ENCODE measurements at regions not wholly inside any gene's neighbourhood (a gene's known extent, or its start where the extent isn't known, plus 50 kb on each side); places are given as distances from the start of the nearest gene placed in this dataset.

DNA sequence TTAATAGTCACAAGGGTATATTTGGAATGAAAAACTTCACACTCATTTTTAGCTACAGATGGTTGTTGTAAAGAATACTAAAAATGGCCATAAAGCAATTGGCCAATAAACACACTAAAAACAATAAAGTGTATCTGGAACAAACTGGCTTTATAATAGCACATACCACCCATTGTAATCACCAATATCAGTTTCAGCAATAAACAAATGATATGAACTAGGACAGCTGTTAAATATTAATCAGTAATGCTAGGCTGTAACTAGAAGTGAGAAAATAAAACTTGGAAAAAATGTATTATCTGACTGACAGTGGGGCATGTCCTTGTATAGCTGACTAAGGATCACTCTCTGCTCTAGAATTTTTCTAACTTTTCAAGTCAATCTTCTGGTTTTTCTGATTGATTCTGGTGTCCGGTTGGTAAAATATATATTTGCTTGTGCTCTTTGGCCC is 312.5 kb downstream of the RND3 start:
- H3K36me3 ChIP-seq (ENCODE audit: control insufficient read depth, insufficient read depth, low read length), result no peaks in the 10 kb centered on the region
- no peak for DNase-seq (ENCODE audit: low read depth, low spot score)
- no peaks in the 10 kb centered on the region for H3K27me3 ChIP-seq (ENCODE audit: control insufficient read depth, insufficient read depth, low read length)
- peak overlapping the region; percentile 64; the same call in 1 of the 2 replicates for H3K27ac ChIP-seq (ENCODE audit: low read length)
- no TSS peak for BruUV-seq (replicated peaks)
- H3K4me1 ChIP-seq (ENCODE audit: control insufficient read depth, insufficient read depth, low read length), result no peaks in the 10 kb centered on the region
- CTCF ChIA-PET, result no interaction called here
- ATAC-seq, result no peak
- intact Hi-C loops (cut with micrococcal nuclease; ENCODE audit: unreplicated experiment) (no loop called here), in situ Hi-C loops (cut with HindIII; ENCODE audit: low pct_unique_long_range_greater_than_20kb, low sequenced_read_pairs) (no loop called here)
- no peaks in the 10 kb centered on the region for H3K9me3 ChIP-seq (ENCODE audit: control insufficient read depth, insufficient read depth, low read depth, low read length)
- H3K4me3 ChIP-seq (ENCODE audit: low read depth in 2 of 2, low read length in 2 of 2), result no peak overlapping the region
- POLR2A ChIA-PET, result no interaction called here
- no peak; the same call in 1 of the 2 replicates for TF ChIP-seq TCF7L2 (IDR thresholded peaks at IDR 0.05; ENCODE audit: low read depth, low read length)
- no peak for TF ChIP-seq CTCF (IDR thresholded peaks at IDR 0.05)
- TF ChIP-seq, protein P1, sequence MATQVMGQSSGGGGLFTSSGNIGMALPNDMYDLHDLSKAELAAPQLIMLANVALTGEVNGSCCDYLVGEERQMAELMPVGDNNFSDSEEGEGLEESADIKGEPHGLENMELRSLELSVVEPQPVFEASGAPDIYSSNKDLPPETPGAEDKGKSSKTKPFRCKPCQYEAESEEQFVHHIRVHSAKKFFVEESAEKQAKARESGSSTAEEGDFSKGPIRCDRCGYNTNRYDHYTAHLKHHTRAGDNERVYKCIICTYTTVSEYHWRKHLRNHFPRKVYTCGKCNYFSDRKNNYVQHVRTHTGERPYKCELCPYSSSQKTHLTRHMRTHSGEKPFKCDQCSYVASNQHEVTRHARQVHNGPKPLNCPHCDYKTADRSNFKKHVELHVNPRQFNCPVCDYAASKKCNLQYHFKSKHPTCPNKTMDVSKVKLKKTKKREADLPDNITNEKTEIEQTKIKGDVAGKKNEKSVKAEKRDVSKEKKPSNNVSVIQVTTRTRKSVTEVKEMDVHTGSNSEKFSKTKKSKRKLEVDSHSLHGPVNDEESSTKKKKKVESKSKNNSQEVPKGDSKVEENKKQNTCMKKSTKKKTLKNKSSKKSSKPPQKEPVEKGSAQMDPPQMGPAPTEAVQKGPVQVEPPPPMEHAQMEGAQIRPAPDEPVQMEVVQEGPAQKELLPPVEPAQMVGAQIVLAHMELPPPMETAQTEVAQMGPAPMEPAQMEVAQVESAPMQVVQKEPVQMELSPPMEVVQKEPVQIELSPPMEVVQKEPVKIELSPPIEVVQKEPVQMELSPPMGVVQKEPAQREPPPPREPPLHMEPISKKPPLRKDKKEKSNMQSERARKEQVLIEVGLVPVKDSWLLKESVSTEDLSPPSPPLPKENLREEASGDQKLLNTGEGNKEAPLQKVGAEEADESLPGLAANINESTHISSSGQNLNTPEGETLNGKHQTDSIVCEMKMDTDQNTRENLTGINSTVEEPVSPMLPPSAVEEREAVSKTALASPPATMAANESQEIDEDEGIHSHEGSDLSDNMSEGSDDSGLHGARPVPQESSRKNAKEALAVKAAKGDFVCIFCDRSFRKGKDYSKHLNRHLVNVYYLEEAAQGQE (IDR thresholded peaks at IDR 0.05; ENCODE audit: insufficient read depth in 1 of 2, low read depth in 2 of 2, low read length in 1 of 2), result no peak
- no peak for TF ChIP-seq POLR2AphosphoS5 (IDR thresholded peaks at IDR 0.05; ENCODE audit: low read depth, low read length)
- no peak for TF ChIP-seq SIN3A (IDR thresholded peaks at IDR 0.05; ENCODE audit: borderline replicate concordance, insufficient read depth, low read depth, low read length)

DNA sequence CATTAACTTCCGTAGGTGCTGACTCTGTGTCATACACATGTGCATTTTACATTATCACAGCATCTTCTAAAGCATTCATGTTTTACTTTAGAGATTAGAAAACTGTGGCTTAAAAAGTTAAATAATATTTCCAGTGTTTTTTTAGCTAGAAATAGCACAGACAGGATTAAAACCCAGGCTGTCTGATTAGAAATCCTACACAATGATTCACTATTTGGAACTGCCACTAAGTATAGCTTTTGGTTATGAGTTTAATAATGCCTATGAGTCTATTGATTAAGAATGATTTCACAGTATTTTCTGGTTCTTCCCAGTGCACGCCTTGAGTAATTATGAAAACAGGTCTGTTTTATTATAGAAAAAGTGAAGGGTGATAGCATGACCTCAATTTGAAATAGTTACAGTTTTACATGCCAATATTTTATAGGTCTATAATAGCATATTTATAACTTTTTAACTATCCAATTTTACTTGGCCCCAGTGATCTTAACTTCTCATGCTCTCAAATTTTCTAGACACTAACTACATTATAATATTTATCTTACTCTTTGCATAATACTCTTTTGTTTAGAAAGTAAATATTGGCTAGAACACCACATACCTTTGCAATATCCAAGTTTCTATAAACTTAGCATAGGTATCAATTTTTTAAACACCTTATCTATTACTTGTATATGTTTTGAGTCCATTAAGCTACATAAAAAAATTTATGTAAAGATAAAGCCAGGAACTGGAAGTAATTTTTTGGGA is 313.2 kb downstream of the RND3 start:
- Histone ChIP-seq H3K4me3 (ENCODE audit: low read depth in 2 of 2, low read length in 2 of 2) (no peak overlapping the region), H3K36me3 (ENCODE audit: control insufficient read depth, insufficient read depth, low read length) (no peaks in the 10 kb centered on the region), H3K9me3 (ENCODE audit: control insufficient read depth, insufficient read depth, low read depth, low read length) (no peaks in the 10 kb centered on the region), H3K27ac (ENCODE audit: low read length) (peak overlapping the region; percentile 67; the same call in 1 of the 2 replicates), H3K27me3 (ENCODE audit: control insufficient read depth, insufficient read depth, low read length) (no peaks in the 10 kb centered on the region), H3K4me1 (ENCODE audit: control insufficient read depth, insufficient read depth, low read length) (no peaks in the 10 kb centered on the region)
- CTCF ChIA-PET, result no interaction called here
- DNase-seq (ENCODE audit: low read depth, low spot score), result no peak
- POLR2A ChIA-PET, result interaction anchor here (0.6 kb wide), 1 partner anchor 14 kb away, joined by 3 read pairs; no protein-coding TSS in a partner anchor
- intact Hi-C loops (cut with micrococcal nuclease; ENCODE audit: unreplicated experiment), result no loop called here
- no peak; the same call in 1 of the 2 replicates for ATAC-seq
- in situ Hi-C loops (cut with HindIII; ENCODE audit: low pct_unique_long_range_greater_than_20kb, low sequenced_read_pairs), result no loop called here
- peak; percentile 74 for TF ChIP-seq TCF7L2 (IDR thresholded peaks at IDR 0.05; ENCODE audit: low read depth, low read length)
- TF ChIP-seq POLR2AphosphoS5 (IDR thresholded peaks at IDR 0.05; ENCODE audit: low read depth, low read length), result no peak
- BruUV-seq (replicated peaks), result no TSS peak

- Histone ChIP-seq H3K27me3 (ENCODE audit: control insufficient read depth, insufficient read depth, low read length) (no peaks in the 10 kb centered on the region), H3K9me3 (ENCODE audit: control insufficient read depth, insufficient read depth, low read depth, low read length) (no peaks in the 10 kb centered on the region), H3K27ac (ENCODE audit: low read length) (no peak overlapping the region), H3K4me3 (ENCODE audit: low read depth in 2 of 2, low read length in 2 of 2) (no peak overlapping the region), H3K4me1 (ENCODE audit: control insufficient read depth, insufficient read depth, low read length) (peaks cover 16% of the 10 kb centered on the region), H3K36me3 (ENCODE audit: control insufficient read depth, insufficient read depth, low read length) (no peaks in the 10 kb centered on the region)
- CTCF ChIA-PET, result no interaction called here
- TF ChIP-seq CTCF (IDR thresholded peaks at IDR 0.05), result no peak
- TF ChIP-seq TCF7L2 (IDR thresholded peaks at IDR 0.05; ENCODE audit: low read depth, low read length), result no peak
- TF ChIP-seq, protein P1 (IDR thresholded peaks at IDR 0.05; ENCODE audit: insufficient read depth in 1 of 2, low read depth in 2 of 2, low read length in 1 of 2), result no peak
- TF ChIP-seq SIN3A (IDR thresholded peaks at IDR 0.05; ENCODE audit: borderline replicate concordance, insufficient read depth, low read depth, low read length), result no peak
- no peak for TF ChIP-seq POLR2AphosphoS5 (IDR thresholded peaks at IDR 0.05; ENCODE audit: low read depth, low read length)
- ATAC-seq (no peak), DNase-seq (ENCODE audit: low read depth, low spot score) (no peak)
- intact Hi-C loops (cut with micrococcal nuclease; ENCODE audit: unreplicated experiment), result no loop called here
- POLR2A ChIA-PET, result interaction anchor here (0.7 kb wide), 1 partner anchor 578 kb away, joined by 3 read pairs; no protein-coding TSS in a partner anchor
- no TSS peak for BruUV-seq (replicated peaks)
- in situ Hi-C loops (cut with HindIII; ENCODE audit: low pct_unique_long_range_greater_than_20kb, low sequenced_read_pairs), result no loop called here
These were observed 316.4 kb downstream of the RND3 start for GRCh38 chr2:150171065-150171548.
